K562 (cell line): ENCODE measurements at regions not wholly inside any gene's neighbourhood (a gene's known extent, or its start where the extent isn't known, plus 50 kb on each side); places are given as distances from the start of the nearest gene placed in this dataset.

Source experiments
- ATAC-seq: fragments of 200-7000 bp; cut with Tn5 transposase; 3 replicates; pipeline ENCODE4 v1.9.1; 2020; ENCODE audit warnings: moderate library complexity
- BruUV-seq: library from RNA; stranded (reverse); fragments of 400-500 nt; replicated peaks from 2 replicates; lab custom pipeline; 2021; lab: Mats Ljungman, UMichigan
- CTCF ChIA-PET: fragments of 300-600 bp; formaldehyde crosslinking; extraction: SDS; loops from one replicate; lab custom pipeline; 2021; ENCODE audit warnings: low intra/inter-chr PET ratio; lab: Yijun Ruan, JAX
- POLR2A ChIA-PET: fragments of 300-600, 350-650 bp; sonication (Branson Sonifier 250); formaldehyde crosslinking; extraction: SDS; loops from one replicate; lab custom pipeline; 2021; ENCODE audit warnings: antibody characterized with exemption, inconsistent platforms; lab: Yijun Ruan, JAX
- DNase-seq, 4 experiments: peaks; one replicate each; pipeline versions ENCODE4 v3.0.0 to v3.0.0-alpha.2; 2011 to 2018; ENCODE audit warnings: low spot score in 3 of 4, mixed read lengths in 3 of 4; ENCODE audit errors: extremely low read depth in 1 of 4
- FAIRE-seq: peaks from 2 replicates; lab custom pipeline; 2011; peaks lifted over from hg19 to GRCh38; lab: Jason Lieb, UNC
- H2AFZ ChIP-seq: 2 replicates; pipeline ENCODE4 v1.6.0; 2011; ENCODE audit warnings: low read depth, low read length, control low read depth, inconsistent platforms
- H3K27ac ChIP-seq: fragments of 200-600 bp; 3 replicates; pipeline ENCODE4 v1.8.0; 2011; ENCODE audit warnings: low read depth, mild to moderate bottlenecking, control low read depth, inconsistent platforms, low read length, moderate library complexity, mixed read lengths; ENCODE audit errors: extremely low read depth
- H3K27me3 ChIP-seq, 2 experiments: fragments of 300-600 bp in 1 of 2; 2 replicates in 1 of 2; 3 replicates in 1 of 2; pipeline versions ENCODE4 v1.6.0 to v1.8.0; 2011; ENCODE audit warnings: inconsistent platforms in 2 of 2, low read length in 2 of 2, mild to moderate bottlenecking in 1 of 2, mixed read lengths in 1 of 2, moderate library complexity in 1 of 2; ENCODE audit not compliant: control insufficient read depth in 2 of 2, insufficient read depth in 2 of 2
- H3K36me3 ChIP-seq: fragments of 300-600 bp; 3 replicates; pipeline ENCODE4 v1.8.0; 2011; ENCODE audit warnings: mild to moderate bottlenecking, low read length, inconsistent platforms; ENCODE audit not compliant: control insufficient read depth, insufficient read depth
- H3K4me1 ChIP-seq, 2 experiments: fragments of 200-600 bp in 1 of 2; replicated peaks in 1 of 2; 2 replicates in 1 of 2; 3 replicates in 1 of 2; pipeline versions ENCODE4 v1.5.1 to v1.8.0; 2011; ENCODE audit warnings: inconsistent platforms in 2 of 2, low read length in 2 of 2, mild to moderate bottlenecking in 1 of 2, mixed read lengths in 1 of 2, moderate library complexity in 1 of 2; ENCODE audit not compliant: control insufficient read depth in 2 of 2, insufficient read depth in 2 of 2
- H3K4me2 ChIP-seq: 2 replicates; pipeline ENCODE4 v1.6.1; 2011; ENCODE audit warnings: low read length, control low read depth, inconsistent platforms, mixed read lengths; ENCODE audit not compliant: insufficient read depth
- H3K4me3 ChIP-seq: fragments of 200-600 bp; sonication (generic), shearing (Covaris generic); 2 replicates; pipeline ENCODE4 v1.5.1; 2016; ENCODE audit warnings: control low read depth, inconsistent platforms
- H3K79me2 ChIP-seq: fragments of 200-600 bp; 3 replicates; pipeline ENCODE4 v1.8.0; 2011; ENCODE audit warnings: low read length, inconsistent platforms; ENCODE audit not compliant: control insufficient read depth, insufficient read depth
- H3K9ac ChIP-seq, 2 experiments: 2 replicates each; pipeline versions ENCODE4 v1.6.0 to v1.6.1; 2011; ENCODE audit warnings: low read depth in 2 of 2, low read length in 2 of 2, control low read depth in 1 of 2, inconsistent platforms in 1 of 2, mild to moderate bottlenecking in 1 of 2, mixed read lengths in 1 of 2; ENCODE audit not compliant: insufficient read depth in 1 of 2
- H3K9me1 ChIP-seq: one replicate; pipeline ENCODE4 v1.6.0; 2011; ENCODE audit warnings: inconsistent platforms, mild to moderate bottlenecking, low read length, moderate library complexity; ENCODE audit not compliant: control insufficient read depth, insufficient read depth
- H3K9me3 ChIP-seq: replicated peaks from 2 replicates; pipeline ENCODE4 v1.5.1; 2011; ENCODE audit warnings: low read depth, low read length, inconsistent platforms; ENCODE audit not compliant: control insufficient read depth, insufficient read depth
- H4K20me1 ChIP-seq: replicated peaks from 2 replicates; pipeline ENCODE4 v1.6.1; 2011; ENCODE audit warnings: low read length, inconsistent platforms, mixed read lengths; ENCODE audit not compliant: control insufficient read depth, insufficient read depth
- CC2D1A ChIP-seq: fragments of 450-650 bp; IDR thresholded peaks from 2 replicates; pipeline ENCODE4 v1.6.1; 2017; ENCODE audit warnings: mild to moderate bottlenecking
- ERF ChIP-seq: fragments of 450-650 bp; formaldehyde crosslinking; IDR thresholded peaks from 2 replicates; pipeline ENCODE4 v1.4.0; 2020; ENCODE audit warnings: mild to moderate bottlenecking, mixed read lengths
- EWSR1 ChIP-seq: fragments of 450-650 bp; IDR thresholded peaks from 2 replicates; pipeline ENCODE4 v1.6.1; 2018; ENCODE audit warnings: borderline replicate concordance, mild to moderate bottlenecking, low read depth, moderate library complexity; ENCODE audit not compliant: partially characterized antibody
- LEF1 ChIP-seq: fragments of 450-650 bp; IDR thresholded peaks from 2 replicates; pipeline ENCODE4 v1.6.1; 2016; ENCODE audit warnings: mild to moderate bottlenecking
- MBD2 ChIP-seq: sonication (generic); IDR thresholded peaks from 2 replicates; pipeline ENCODE4 v1.6.1; 2016; ENCODE audit warnings: low read depth, borderline replicate concordance
- NR1H2 ChIP-seq: sonication (generic); formaldehyde crosslinking; IDR thresholded peaks from 2 replicates; pipeline ENCODE4 v1.4.0; 2020; ENCODE audit warnings: mild to moderate bottlenecking, missing genetic modification reagents
- PRMT5 ChIP-seq: sonication (generic); formaldehyde crosslinking; IDR thresholded peaks from 2 replicates; pipeline ENCODE4 v1.5.0; 2020; ENCODE audit warnings: missing genetic modification reagents
- RFX1 ChIP-seq: fragments of 450-650 bp; IDR thresholded peaks from 2 replicates; pipeline ENCODE4 v1.6.1; 2016; ENCODE audit warnings: mild to moderate bottlenecking, moderate library complexity
- TARDBP ChIP-seq: fragments of 450-650 bp; IDR thresholded peaks from 2 replicates; pipeline ENCODE4 v1.6.1; 2016
- TBP ChIP-seq: optimal IDR thresholded peaks from 2 replicates; pipeline ENCODE3; 2011; ENCODE audit warnings: low read depth, low read length, improper control_type of control experiment
- TRIM28 ChIP-seq: fragments of 450-650 bp; IDR thresholded peaks from 2 replicates; pipeline ENCODE4 v1.6.1; 2017
- YBX1 ChIP-seq: fragments of 450-650 bp; IDR thresholded peaks from 2 replicates; pipeline ENCODE4 v1.7.1; 2016; ENCODE audit warnings: mild to moderate bottlenecking
- WGBS: fragments of 100-300 bp; shearing (Covaris generic); methylation state at CpG from one replicate; pipeline ENCODE4 v1.1.6; 2016; ENCODE audit warnings: low coverage, mixed read lengths; ENCODE audit not compliant: insufficient coverage; ENCODE audit errors: missing lambda C conversion rate; 5-methylcytosine and 5-hydroxymethylcytosine counted together
- in situ Hi-C: fragments of 300-500 bp; cut with MboI; formaldehyde crosslinking; loops from 4 replicates; pipeline ENCODE4 v1.15.0; 2018; ENCODE audit warnings: inconsistent platforms, mixed read lengths
- intact Hi-C: fragments of 100-400 bp; cut with micrococcal nuclease; formaldehyde crosslinking; loops from 2 replicates; pipeline ENCODE4 v1.14.2; 2022
- TF ChIP-seq, protein P1 (sequence below): fragments of 450-650 bp; IDR thresholded peaks from 2 replicates; pipeline ENCODE4 v1.6.1; 2016; ENCODE audit warnings: antibody characterized with exemption

DNA sequence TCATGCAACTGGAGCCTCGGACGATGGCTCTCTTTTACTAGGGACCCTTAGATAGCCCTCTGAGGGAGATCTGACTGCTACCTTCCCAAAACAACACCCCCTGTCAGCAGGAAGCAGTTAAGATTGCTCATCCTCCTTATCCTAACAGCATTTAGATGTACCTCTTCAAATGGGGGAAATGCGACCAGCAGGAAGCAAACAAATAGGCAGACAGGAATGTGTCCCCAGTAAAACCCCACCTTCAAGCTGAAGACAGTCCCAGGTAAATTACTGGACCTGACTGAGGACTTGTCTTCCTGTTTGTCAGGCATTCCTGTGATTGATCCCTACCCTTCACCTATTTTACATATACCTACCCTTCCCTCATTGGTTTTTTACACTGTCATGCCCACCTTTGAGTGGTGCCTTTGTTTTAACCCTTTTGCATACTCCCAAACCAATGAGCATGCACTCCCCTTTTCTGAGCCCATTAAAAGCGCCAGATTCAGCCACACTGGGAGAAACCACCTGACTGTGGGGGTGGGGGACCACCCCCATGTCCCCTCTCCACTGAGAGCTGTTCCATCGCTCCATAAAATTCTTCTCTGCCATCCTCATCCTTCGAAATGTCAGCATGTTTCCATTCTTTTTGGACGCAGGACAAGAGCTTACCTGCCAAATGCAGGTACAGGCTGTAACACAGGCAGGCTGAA is 954.0 kb upstream of the CDH6 start:
- CTCF ChIA-PET, result no interaction called here
- POLR2A ChIA-PET, result interaction anchor here (0.7 kb wide), 1 partner anchor 527 kb away, joined by 3 read pairs; no protein-coding TSS in a partner anchor
- Histone ChIP-seq H3K27me3 (no peaks in the 10 kb centered on the region), H4K20me1 (no peaks in the 10 kb centered on the region), H3K79me2 (no peaks in the 10 kb centered on the region), H3K9me1 (no peaks in the 10 kb centered on the region), H2AFZ (no peak overlapping the region), H3K4me2 (no peak overlapping the region)
- WGBS, result 0% methylated on average over 7 of the region's 7 CpGs
- no peak for DNase-seq
- FAIRE-seq, result no peak
- in situ Hi-C loops, result no loop called here
- TF ChIP-seq TBP (no peak), EWSR1 (no peak), ERF (CRISPR knock-in tag) (no peak)
- TF ChIP-seq, all 486 proteins: peak for 0
- H3K27ac ChIP-seq, result no peak overlapping the region
- H3K36me3 ChIP-seq, result no peaks in the 10 kb centered on the region
- H3K9ac ChIP-seq, result no peak overlapping the region
- no peaks in the 10 kb centered on the region for H3K4me1 ChIP-seq
- intact Hi-C loops, result no loop called here
- BruUV-seq, result no TSS peak
- no peak overlapping the region for H3K4me3 ChIP-seq
- ATAC-seq, result no peak
- no peaks in the 10 kb centered on the region for H3K9me3 ChIP-seq

DNA sequence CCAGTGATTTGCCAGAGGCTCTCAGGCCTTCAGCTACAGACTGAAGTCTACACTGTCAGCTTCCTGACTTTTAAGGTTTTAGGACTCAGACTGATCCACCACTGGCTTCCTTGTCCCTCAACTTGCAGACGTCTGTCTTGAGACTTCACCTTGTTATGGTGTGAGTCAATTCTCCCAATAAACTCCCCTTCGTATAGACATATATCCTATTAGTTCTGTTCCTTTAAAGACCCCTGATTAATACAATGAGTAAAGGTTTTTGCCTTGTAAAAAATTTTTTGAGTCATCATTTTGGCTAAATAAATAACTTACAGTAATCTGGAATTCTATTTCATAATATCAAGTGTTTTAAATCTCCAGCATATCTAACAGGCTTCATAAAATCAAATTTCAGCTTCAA is 956.3 kb upstream of the CDH6 start:
- Histone ChIP-seq H3K27ac (no peak overlapping the region), H3K4me2 (no peak overlapping the region), H3K27me3 (no peaks in the 10 kb centered on the region), H2AFZ (no peak overlapping the region), H3K79me2 (no peaks in the 10 kb centered on the region), H3K4me1 (no peaks in the 10 kb centered on the region), H3K9ac (no peak overlapping the region), H3K4me3 (no peak overlapping the region), H3K36me3 (no peaks in the 10 kb centered on the region), H4K20me1 (no peaks in the 10 kb centered on the region), H3K9me3 (no peaks in the 10 kb centered on the region), H3K9me1 (no peaks in the 10 kb centered on the region)
- WGBS, result 0% methylated on average over 2 of the region's 2 CpGs
- DNase-seq, result no peak
- intact Hi-C loops, result no loop called here
- FAIRE-seq, result no peak
- ATAC-seq, result no peak
- ChIA-PET CTCF (no interaction called here), POLR2A (no interaction called here)
- no TSS peak for BruUV-seq
- in situ Hi-C loops, result no loop called here
- TF ChIP-seq NR1H2 (CRISPR knock-in tag), result no peak
- TF ChIP-seq, protein P1, sequence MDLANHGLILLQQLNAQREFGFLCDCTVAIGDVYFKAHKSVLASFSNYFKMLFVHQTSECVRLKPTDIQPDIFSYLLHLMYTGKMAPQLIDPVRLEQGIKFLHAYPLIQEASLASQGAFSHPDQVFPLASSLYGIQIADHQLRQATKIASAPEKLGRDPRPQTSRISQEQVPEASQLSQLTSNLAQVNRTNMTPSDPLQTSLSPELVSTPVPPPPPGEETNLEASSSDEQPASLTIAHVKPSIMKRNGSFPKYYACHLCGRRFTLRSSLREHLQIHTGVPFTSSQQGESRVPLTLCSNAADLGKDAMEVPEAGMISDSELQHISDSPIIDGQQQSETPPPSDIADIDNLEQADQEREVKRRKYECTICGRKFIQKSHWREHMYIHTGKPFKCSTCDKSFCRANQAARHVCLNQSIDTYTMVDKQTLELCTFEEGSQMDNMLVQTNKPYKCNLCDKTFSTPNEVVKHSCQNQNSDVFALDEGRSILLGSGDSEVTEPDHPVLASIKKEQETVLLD, result no peak
- TF ChIP-seq LEF1, result no peak
- TF ChIP-seq TRIM28, result no peak
- TF ChIP-seq CC2D1A, result no peak
- no peak for TF ChIP-seq YBX1
- no peak for TF ChIP-seq MBD2
- no peak for TF ChIP-seq PRMT5 (CRISPR knock-in tag)
- no peak for TF ChIP-seq RFX1
- no peak for TF ChIP-seq TARDBP
